ENCODE measurements at regions not wholly inside any gene's neighbourhood (a gene's known extent, or its start where the extent isn't known, plus 50 kb on each side); places are given as distances from the start of the nearest gene placed in this dataset.
"Not testable (repeated sequence)": the region's sequence is repeated elsewhere in the genome, so short reads cannot be mapped to it uniquely, and the experiment has no call there.

DNA sequence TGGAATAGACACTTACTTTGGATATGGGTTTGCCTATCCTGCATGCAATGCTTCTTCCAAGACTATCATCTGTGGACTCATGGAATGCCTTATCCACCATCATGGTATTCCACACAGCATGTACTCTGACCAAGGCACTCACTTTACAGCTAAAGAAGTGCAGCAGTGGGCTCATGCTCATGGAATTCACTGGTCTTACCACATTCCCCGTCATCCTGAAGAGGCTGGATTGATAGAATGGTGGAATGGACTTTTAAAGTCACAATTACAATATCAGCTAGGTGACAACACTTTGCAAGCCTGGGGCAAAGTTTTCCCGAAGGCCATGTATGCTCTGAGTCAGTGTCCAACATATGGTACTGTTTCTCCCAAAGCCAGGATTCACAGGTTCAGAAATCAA lies 199.1 kb downstream of the GJA1 start:
- TF ChIP-seq, protein P1, sequence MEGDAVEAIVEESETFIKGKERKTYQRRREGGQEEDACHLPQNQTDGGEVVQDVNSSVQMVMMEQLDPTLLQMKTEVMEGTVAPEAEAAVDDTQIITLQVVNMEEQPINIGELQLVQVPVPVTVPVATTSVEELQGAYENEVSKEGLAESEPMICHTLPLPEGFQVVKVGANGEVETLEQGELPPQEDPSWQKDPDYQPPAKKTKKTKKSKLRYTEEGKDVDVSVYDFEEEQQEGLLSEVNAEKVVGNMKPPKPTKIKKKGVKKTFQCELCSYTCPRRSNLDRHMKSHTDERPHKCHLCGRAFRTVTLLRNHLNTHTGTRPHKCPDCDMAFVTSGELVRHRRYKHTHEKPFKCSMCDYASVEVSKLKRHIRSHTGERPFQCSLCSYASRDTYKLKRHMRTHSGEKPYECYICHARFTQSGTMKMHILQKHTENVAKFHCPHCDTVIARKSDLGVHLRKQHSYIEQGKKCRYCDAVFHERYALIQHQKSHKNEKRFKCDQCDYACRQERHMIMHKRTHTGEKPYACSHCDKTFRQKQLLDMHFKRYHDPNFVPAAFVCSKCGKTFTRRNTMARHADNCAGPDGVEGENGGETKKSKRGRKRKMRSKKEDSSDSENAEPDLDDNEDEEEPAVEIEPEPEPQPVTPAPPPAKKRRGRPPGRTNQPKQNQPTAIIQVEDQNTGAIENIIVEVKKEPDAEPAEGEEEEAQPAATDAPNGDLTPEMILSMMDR (conservative IDR thresholded peaks at IDR 0.05 in 1 of 2, IDR thresholded peaks at IDR 0.05 in 1 of 2; ENCODE audit: extremely low read depth in 1 of 2, insufficient read depth in 1 of 2, low read depth in 1 of 2, low read length in 2 of 2): not testable (repeated sequence)
- not testable (repeated sequence) for TF ChIP-seq EZH2 (IDR thresholded peaks at IDR 0.05; ENCODE audit: borderline replicate concordance, low read length)
